ENCODE measurements at regions not wholly inside any gene's neighbourhood (a gene's known extent, or its start where the extent isn't known, plus 50 kb on each side); places are given as distances from the start of the nearest gene placed in this dataset.
"Not testable (repeated sequence)": the region's sequence is repeated elsewhere in the genome, so short reads cannot be mapped to it uniquely, and the experiment has no call there.

DNA sequence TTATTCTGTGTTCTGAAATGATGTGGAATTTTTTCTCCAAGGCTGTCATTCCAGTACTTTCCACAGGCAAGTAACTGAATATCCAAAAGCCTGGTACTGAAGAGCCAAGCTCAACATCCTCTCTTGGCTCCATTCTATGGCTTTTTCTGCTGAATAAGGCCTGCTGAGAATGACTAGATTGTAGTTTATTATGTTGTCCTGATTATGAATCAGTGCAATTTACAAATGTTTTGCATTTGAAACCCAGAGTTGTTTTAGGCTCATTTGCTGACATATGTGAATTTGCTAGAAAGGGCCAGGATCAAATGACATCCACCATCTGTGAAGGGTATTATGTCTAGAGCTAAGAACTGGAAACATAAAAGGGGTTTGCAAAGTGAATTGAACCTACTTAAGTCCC lies 596.6 kb downstream of the KCTD12 start:
- Histone ChIP-seq H3K9ac (ENCODE audit: low read length in 3 of 3) (no peak overlapping the region), H3K4me1 (ENCODE audit: control insufficient read depth in 2 of 3, insufficient read depth in 2 of 3, low read depth in 1 of 3, low read length in 3 of 3) (no peaks in the 10 kb centered on the region), H3K36me3 (ENCODE audit: control insufficient read depth in 2 of 3, insufficient read depth in 3 of 3, low read length in 3 of 3) (no peaks in the 10 kb centered on the region), H3K27me3 (ENCODE audit: control insufficient read depth, insufficient read depth, low read length) (no peaks in the 10 kb centered on the region), H3K9me3 (ENCODE audit: control insufficient read depth in 2 of 3, insufficient read depth in 1 of 3, low read length in 3 of 3) (no peaks in the 10 kb centered on the region), H3K4me3 (ENCODE audit: low read length in 3 of 3) (no peak overlapping the region), H3K27ac (ENCODE audit: low read depth in 2 of 2, low read length in 2 of 2) (no peak overlapping the region)
- DNase-seq = no peak
- no peak for FAIRE-seq
- intact Hi-C loops (cut with DNase I) = no loop called here
- TF ChIP-seq, protein P1, sequence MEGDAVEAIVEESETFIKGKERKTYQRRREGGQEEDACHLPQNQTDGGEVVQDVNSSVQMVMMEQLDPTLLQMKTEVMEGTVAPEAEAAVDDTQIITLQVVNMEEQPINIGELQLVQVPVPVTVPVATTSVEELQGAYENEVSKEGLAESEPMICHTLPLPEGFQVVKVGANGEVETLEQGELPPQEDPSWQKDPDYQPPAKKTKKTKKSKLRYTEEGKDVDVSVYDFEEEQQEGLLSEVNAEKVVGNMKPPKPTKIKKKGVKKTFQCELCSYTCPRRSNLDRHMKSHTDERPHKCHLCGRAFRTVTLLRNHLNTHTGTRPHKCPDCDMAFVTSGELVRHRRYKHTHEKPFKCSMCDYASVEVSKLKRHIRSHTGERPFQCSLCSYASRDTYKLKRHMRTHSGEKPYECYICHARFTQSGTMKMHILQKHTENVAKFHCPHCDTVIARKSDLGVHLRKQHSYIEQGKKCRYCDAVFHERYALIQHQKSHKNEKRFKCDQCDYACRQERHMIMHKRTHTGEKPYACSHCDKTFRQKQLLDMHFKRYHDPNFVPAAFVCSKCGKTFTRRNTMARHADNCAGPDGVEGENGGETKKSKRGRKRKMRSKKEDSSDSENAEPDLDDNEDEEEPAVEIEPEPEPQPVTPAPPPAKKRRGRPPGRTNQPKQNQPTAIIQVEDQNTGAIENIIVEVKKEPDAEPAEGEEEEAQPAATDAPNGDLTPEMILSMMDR (IDR thresholded peaks at IDR 0.05; ENCODE audit: borderline replicate concordance, extremely low read depth, insufficient read depth) = no peak

DNA sequence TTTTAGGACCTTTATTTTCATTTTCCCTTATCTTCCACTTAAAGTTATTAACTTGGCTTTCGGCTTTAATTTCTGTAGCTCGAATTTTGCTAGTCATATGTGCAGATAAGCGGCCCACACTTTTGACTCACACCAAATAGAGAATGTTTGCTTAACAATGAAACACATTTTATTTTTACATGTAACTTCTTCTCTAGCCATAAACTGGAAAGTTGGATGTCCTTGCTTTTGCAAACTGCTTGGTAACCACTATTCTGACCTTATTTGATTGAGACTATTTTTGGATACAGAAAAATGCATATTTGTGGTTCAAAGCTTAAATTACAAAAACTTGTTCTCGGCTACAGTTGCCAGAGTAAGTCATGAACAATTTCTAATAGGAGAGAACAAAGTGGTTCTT lies 600.0 kb downstream of the KCTD12 start:
- DNase-seq (no peak), FAIRE-seq (no peak)
- H3K9me3 ChIP-seq (ENCODE audit: control insufficient read depth in 2 of 3, insufficient read depth in 1 of 3, low read length in 3 of 3) = no peaks in the 10 kb centered on the region
- no peaks in the 10 kb centered on the region for H3K4me1 ChIP-seq (ENCODE audit: control insufficient read depth in 2 of 3, insufficient read depth in 2 of 3, low read depth in 1 of 3, low read length in 3 of 3)
- TF ChIP-seq, protein P1 (IDR thresholded peaks at IDR 0.05; ENCODE audit: borderline replicate concordance, extremely low read depth, insufficient read depth) = no peak
- H3K27ac ChIP-seq (ENCODE audit: low read depth in 2 of 2, low read length in 2 of 2) = no peak overlapping the region
- H3K36me3 ChIP-seq (ENCODE audit: control insufficient read depth in 2 of 3, insufficient read depth in 3 of 3, low read length in 3 of 3) = no peaks in the 10 kb centered on the region
- intact Hi-C loops (cut with DNase I) = no loop called here
- H3K9ac ChIP-seq (ENCODE audit: low read length in 3 of 3) = no peak overlapping the region
- no peak overlapping the region for H3K4me3 ChIP-seq (ENCODE audit: low read length in 3 of 3)
- no peaks in the 10 kb centered on the region for H3K27me3 ChIP-seq (ENCODE audit: control insufficient read depth, insufficient read depth, low read length)

- H3K9ac ChIP-seq (ENCODE audit: low read length in 3 of 3) = no peak overlapping the region
- H3K36me3 ChIP-seq (ENCODE audit: control insufficient read depth in 2 of 3, insufficient read depth in 3 of 3, low read length in 3 of 3) = no peaks in the 10 kb centered on the region
- H3K4me1 ChIP-seq (ENCODE audit: control insufficient read depth in 2 of 3, insufficient read depth in 2 of 3, low read depth in 1 of 3, low read length in 3 of 3) = no peaks in the 10 kb centered on the region
- H3K27ac ChIP-seq (ENCODE audit: low read depth in 2 of 2, low read length in 2 of 2) = no peak overlapping the region
- no peak for DNase-seq
- intact Hi-C loops (cut with DNase I) = no loop called here
- H3K9me3 ChIP-seq (ENCODE audit: control insufficient read depth in 2 of 3, insufficient read depth in 1 of 3, low read length in 3 of 3) = no peaks in the 10 kb centered on the region
- TF ChIP-seq, protein P1 (IDR thresholded peaks at IDR 0.05; ENCODE audit: borderline replicate concordance, extremely low read depth, insufficient read depth) = no peak
- no peaks in the 10 kb centered on the region for H3K27me3 ChIP-seq (ENCODE audit: control insufficient read depth, insufficient read depth, low read length)
- FAIRE-seq = no peak
- H3K4me3 ChIP-seq (ENCODE audit: low read length in 3 of 3) = no peak overlapping the region
Observed at GRCh38 chr13:76285463-76285862, 600.7 kb downstream of the KCTD12 start.

DNA sequence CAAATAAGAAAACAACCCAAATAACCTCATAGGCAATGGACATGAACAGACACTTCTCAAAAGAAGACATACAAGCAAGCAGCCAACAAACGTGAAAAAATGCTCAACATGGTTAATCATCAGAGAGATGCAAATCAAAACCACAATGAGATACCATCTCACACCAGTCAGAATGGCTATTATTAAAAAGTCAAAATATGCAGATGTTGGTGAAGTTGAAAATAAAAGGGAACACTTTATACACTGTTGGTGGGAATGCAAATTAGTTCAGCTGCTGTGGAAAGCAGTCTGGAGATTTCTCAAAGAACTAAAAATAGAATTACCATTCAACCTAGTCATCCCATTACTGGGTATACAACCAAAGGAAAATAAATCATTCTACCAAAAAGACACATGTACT lies 606.4 kb downstream of the KCTD12 start:
- H3K27me3 ChIP-seq (ENCODE audit: control insufficient read depth, insufficient read depth, low read length); H3K9me3 ChIP-seq (ENCODE audit: control insufficient read depth in 2 of 3, insufficient read depth in 1 of 3, low read length in 3 of 3); H3K9ac ChIP-seq (ENCODE audit: low read length in 3 of 3); H3K27ac ChIP-seq (ENCODE audit: low read depth in 2 of 2, low read length in 2 of 2); intact Hi-C loops (cut with DNase I); H3K36me3 ChIP-seq (ENCODE audit: control insufficient read depth in 2 of 3, insufficient read depth in 3 of 3, low read length in 3 of 3); DNase-seq; H3K4me1 ChIP-seq (ENCODE audit: control insufficient read depth in 2 of 3, insufficient read depth in 2 of 3, low read depth in 1 of 3, low read length in 3 of 3); H3K4me3 ChIP-seq (ENCODE audit: low read length in 3 of 3); FAIRE-seq: not testable (repeated sequence)

Data from kidney (tissue), 13 donors.